Sigmoid colon (tissue), 4 donors: ENCODE measurements at regions not wholly inside any gene's neighbourhood (a gene's known extent, or its start where the extent isn't known, plus 50 kb on each side); places are given as distances from the start of the nearest gene placed in this dataset.

Experiments used
- CTCF ChIP-seq, 4 experiments: fragments of 450-650 bp in 3 of 4; fragments of 200-600 bp in 1 of 4; IDR thresholded peaks; one replicate each; pipeline ENCODE4 v1.5.1; 2016 to 2019; ENCODE audit warnings: antibody characterized with exemption in 4 of 4, mild to moderate bottlenecking in 3 of 4, moderate library complexity in 2 of 4
- POLR2A ChIP-seq, 2 donors: fragments of 450-650 bp; IDR thresholded peaks; one replicate each; pipeline ENCODE4 v1.6.1; 2016; ENCODE audit warnings: antibody characterized with exemption in 2 of 2, mild to moderate bottlenecking in 2 of 2, moderate library complexity in 2 of 2
- POLR2AphosphoS5 ChIP-seq, 4 donors: sonication (generic); formaldehyde crosslinking; IDR thresholded peaks; one replicate each; pipeline ENCODE4 v1.6.1; 2017; ENCODE audit warnings: antibody characterized with exemption in 4 of 4

DNA sequence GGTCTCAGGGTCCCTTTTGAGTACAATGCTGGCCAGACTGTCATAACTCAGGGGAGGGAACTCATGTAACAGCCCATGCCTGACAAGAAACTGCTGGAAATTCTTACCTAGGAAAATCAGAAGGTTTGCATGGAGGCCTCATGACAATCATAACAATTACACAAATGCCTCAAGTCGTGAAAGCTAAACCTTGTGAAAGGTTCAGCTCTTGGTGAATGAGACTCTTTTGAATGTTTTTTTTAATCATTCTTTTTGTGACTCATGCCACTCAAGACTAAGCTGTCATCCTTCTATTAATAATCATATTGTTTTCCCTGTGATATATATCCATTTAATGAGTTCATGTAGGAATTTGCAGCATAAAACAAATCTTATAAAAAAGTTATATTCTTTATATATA, 61.4 kb upstream of the LEKR1 start:
- TF ChIP-seq POLR2AphosphoS5 (IDR thresholded peaks at IDR 0.05) (no peak), CTCF (IDR thresholded peaks at IDR 0.05) (no peak), POLR2A (IDR thresholded peaks at IDR 0.05) (no peak)
